ENCODE measurements at regions not wholly inside any gene's neighbourhood (a gene's known extent, or its start where the extent isn't known, plus 50 kb on each side); places are given as distances from the start of the nearest gene placed in this dataset.

GRCh38 chr11:42043312-42043711 is 583.9 kb upstream of the LRRC4C start:
- peak in 3 of 56 donors; percentile 1 to 9 (median 8) for DNase-seq

- DNase-seq: no peak
Observed at GRCh38 chr11:42047637-42048555, 588.4 kb upstream of the LRRC4C start.

- DNase-seq: no peak
Observed at GRCh38 chr11:42049186-42049585, 589.7 kb upstream of the LRRC4C start.

GRCh38 chr11:42049650-42050049 is 590.2 kb upstream of the LRRC4C start:
- DNase-seq: no peak

GRCh38 chr11:42054351-42054900 is 595.0 kb upstream of the LRRC4C start:
- DNase-seq: no peak

- DNase-seq: no peak
Observed at GRCh38 chr11:42055606-42056005, 596.2 kb upstream of the LRRC4C start.

- no peak for DNase-seq
Observed at GRCh38 chr11:42058794-42059193, 599.3 kb upstream of the LRRC4C start.

- no peak for DNase-seq
Observed at GRCh38 chr11:42065199-42065598, 605.7 kb upstream of the LRRC4C start.

GRCh38 chr11:42066113-42066512 is 606.7 kb upstream of the LRRC4C start:
- no peak for DNase-seq

- no peak for DNase-seq
Observed at GRCh38 chr11:42074306-42074705, 614.9 kb upstream of the LRRC4C start.

GRCh38 chr11:42075180-42075579 is 615.7 kb upstream of the LRRC4C start:
- no peak for DNase-seq

GRCh38 chr11:42077794-42078193 is 618.3 kb upstream of the LRRC4C start:
- no peak for DNase-seq

- DNase-seq: peak in 3 of 56 donors; percentile 1 to 6 (median 4)
Observed at GRCh38 chr11:42085736-42086135, 626.3 kb upstream of the LRRC4C start.

GRCh38 chr11:42093541-42093940 is 634.1 kb upstream of the LRRC4C start:
- DNase-seq: no peak

- DNase-seq: no peak
Observed at GRCh38 chr11:42098075-42098474, 638.6 kb upstream of the LRRC4C start.

GRCh38 chr11:42112866-42113265 is 653.4 kb upstream of the LRRC4C start:
- no peak for DNase-seq

- no peak for DNase-seq
Observed at GRCh38 chr11:42114927-42115326, 655.5 kb upstream of the LRRC4C start.

- no peak for DNase-seq
Observed at GRCh38 chr11:42138454-42138853, 679.0 kb upstream of the LRRC4C start.

GRCh38 chr11:42145311-42145710 is 685.9 kb upstream of the LRRC4C start:
- DNase-seq: no peak

- DNase-seq: no peak
Observed at GRCh38 chr11:42161886-42162285, 702.4 kb upstream of the LRRC4C start.

- no peak for DNase-seq
Observed at GRCh38 chr11:42169191-42169590, 709.7 kb upstream of the LRRC4C start.

GRCh38 chr11:42170601-42171000 is 711.1 kb upstream of the LRRC4C start:
- DNase-seq: no peak

GRCh38 chr11:42171046-42171445 is 711.6 kb upstream of the LRRC4C start:
- DNase-seq: no peak
